Pancreas (tissue), 10 donors: ENCODE measurements at regions not wholly inside any gene's neighbourhood (a gene's known extent, or its start where the extent isn't known, plus 50 kb on each side); places are given as distances from the start of the nearest gene placed in this dataset.

Experiments used
- ATAC-seq, 4 donors: fragments of 200-7000 bp; cut with Tn5 transposase; one replicate each; pipeline versions ENCODE4 v1.8.0 to v1.9.1; 2020; ENCODE audit warnings: mild to moderate bottlenecking in 4 of 4, moderate library complexity in 4 of 4
- DNase-seq, 6 donors: peaks; one replicate each; pipeline ENCODE4 v3.0.0-alpha.2; 2020
- FAIRE-seq: peaks from 2 replicates; lab custom pipeline; 2012; peaks lifted over from hg19 to GRCh38; lab: Jason Lieb, UNC
- H3K27ac ChIP-seq, 4 donors: fragments of 200-600 bp; sonication (generic); 1 replicate in 3 of 4; 2 replicates in 1 of 4; pipeline versions ENCODE4 v1.5.0 to v1.8.0; 2020
- H3K27me3 ChIP-seq, 4 donors: fragments of 200-600 bp; one replicate each; pipeline ENCODE4 v1.8.0; 2021
- H3K36me3 ChIP-seq, 3 donors: fragments of 200-600 bp; sonication (generic) in 1 of 3; one replicate each; pipeline versions ENCODE4 v1.5.0 to v1.8.0; 2020 to 2021
- H3K4me1 ChIP-seq, 3 donors: fragments of 200-600 bp; one replicate each; pipeline ENCODE4 v1.8.0; 2021
- H3K4me3 ChIP-seq, 4 donors: fragments of 200-600 bp; sonication (generic) in 2 of 4; one replicate each; pipeline versions ENCODE4 v1.5.0 to v1.8.0; 2020 to 2021
- H3K9me3 ChIP-seq, 4 donors: fragments of 200-600 bp; one replicate each; pipeline ENCODE4 v1.8.0; 2021
- CTCF ChIP-seq, 4 donors: fragments of 200-600 bp; sonication (generic) in 3 of 4; IDR thresholded peaks; one replicate each; pipeline versions ENCODE4 v1.5.0 to v1.8.0; 2021; ENCODE audit warnings: antibody characterized with exemption in 4 of 4
- WGBS, 2 donors: extraction: QIAGEN DNeasy Blood & Tissue Kit; methylation state at CpG; one replicate each; pipeline ENCODE4 v1.1.7; 2013; 5-methylcytosine and 5-hydroxymethylcytosine counted together
- intact Hi-C, 3 donors: fragments of 100-400 bp; cut with DNase I; formaldehyde crosslinking; loops; one replicate each; pipeline versions ENCODE4 v1.11.1 to v1.14.2; 2022
- donor health status: healthy with polysubstance abuse.
- donor health status: DM: no; HTN: no; CAD: no; lungs with moderate emphysema.
- donor health status: DM: no; HTN: no; CAD: no.
- donor health status: control.
- donor health status: control.
- donor health status: Bipolar disorder and iron deficiency.
- donor health status: DM: yes; HTN: yes; CAD: no.
- donor health status: DM: no; HTN: no; CAD: no.
- donor health status: DM: no; HTN: no; CAD: no.
- donor health status: DM: yes; HTN: yes; CAD: no.

- Histone ChIP-seq H3K4me3 (no peak overlapping the region), H3K36me3 (no peaks in the 10 kb centered on the region), H3K4me1 (no peaks in the 10 kb centered on the region), H3K27me3 (no peaks in the 10 kb centered on the region), H3K27ac (no peak overlapping the region), H3K9me3 (peaks cover 0 to 4% (median 0%) of the 10 kb centered on the region in 4 donors)
- FAIRE-seq: no peak
- ATAC-seq: no peak
- intact Hi-C loops: no loop called here
- TF ChIP-seq CTCF (IDR thresholded peaks at IDR 0.05): no peak
- 61 to 73% methylated on average over 4 of the region's 4 CpGs for WGBS, 2 donors
- no peak for DNase-seq
These were observed 185.9 kb upstream of the HS3ST3A1 start for GRCh38 chr17:13787636-13788035.

GRCh38 chr17:13788385-13788784 is 186.7 kb upstream of the HS3ST3A1 start:
- Histone ChIP-seq H3K4me1 (no peaks in the 10 kb centered on the region), H3K27ac (no peak overlapping the region), H3K27me3 (no peaks in the 10 kb centered on the region), H3K36me3 (no peaks in the 10 kb centered on the region), H3K4me3 (no peak overlapping the region), H3K9me3 (peaks cover 0 to 4% (median 1%) of the 10 kb centered on the region in 4 donors)
- no peak for TF ChIP-seq CTCF (IDR thresholded peaks at IDR 0.05)
- WGBS, 2 donors: 61 to 67% methylated on average over 2 of the region's 2 CpGs
- DNase-seq: no peak
- FAIRE-seq: no peak
- no peak for ATAC-seq
- intact Hi-C loops: no loop called here

GRCh38 chr17:13792314-13792713 is 190.6 kb upstream of the HS3ST3A1 start:
- no peaks in the 10 kb centered on the region for H3K4me1 ChIP-seq
- no peak overlapping the region for H3K27ac ChIP-seq
- ATAC-seq (no peak), FAIRE-seq (no peak), DNase-seq (no peak)
- no peaks in the 10 kb centered on the region for H3K27me3 ChIP-seq
- intact Hi-C loops: no loop called here
- no peak overlapping the region for H3K4me3 ChIP-seq
- peaks cover 0 to 4% (median 1%) of the 10 kb centered on the region in 4 donors for H3K9me3 ChIP-seq
- WGBS, 2 donors: 66 to 73% methylated on average over 2 of the region's 2 CpGs
- no peak for TF ChIP-seq CTCF (IDR thresholded peaks at IDR 0.05)
- no peaks in the 10 kb centered on the region for H3K36me3 ChIP-seq

GRCh38 chr17:13793951-13794350 is 192.2 kb upstream of the HS3ST3A1 start:
- no peaks in the 10 kb centered on the region for H3K36me3 ChIP-seq
- intact Hi-C loops: no loop called here
- DNase-seq: no peak
- H3K27me3 ChIP-seq: no peaks in the 10 kb centered on the region
- no peak for ATAC-seq
- TF ChIP-seq CTCF (IDR thresholded peaks at IDR 0.05): no peak
- no peaks in the 10 kb centered on the region for H3K4me1 ChIP-seq
- FAIRE-seq: no peak
- no peak overlapping the region for H3K4me3 ChIP-seq
- no peak overlapping the region for H3K27ac ChIP-seq
- H3K9me3 ChIP-seq: peaks cover 0 to 4% (median 1%) of the 10 kb centered on the region in 4 donors
- 66 to 76% methylated on average over 1 of the region's 1 CpG for WGBS, 2 donors

- Histone ChIP-seq H3K9me3 (peaks cover 0 to 3% (median 0%) of the 10 kb centered on the region in 4 donors), H3K4me1 (no peaks in the 10 kb centered on the region), H3K36me3 (no peaks in the 10 kb centered on the region), H3K4me3 (no peak overlapping the region), H3K27me3 (no peaks in the 10 kb centered on the region), H3K27ac (no peak overlapping the region)
- no peak for ATAC-seq
- DNase-seq: no peak
- intact Hi-C loops: no loop called here
- no peak for FAIRE-seq
- TF ChIP-seq CTCF (IDR thresholded peaks at IDR 0.05): no peak
These were observed 196.1 kb upstream of the HS3ST3A1 start for GRCh38 chr17:13797863-13798262.
